ENCODE measurements at regions not wholly inside any gene's neighbourhood (a gene's known extent, or its start where the extent isn't known, plus 50 kb on each side); places are given as distances from the start of the nearest gene placed in this dataset.

- no peak for DNase-seq (ENCODE audit: low read depth, low spot score)
- H3K4me3 ChIP-seq (ENCODE audit: low read length): no peak overlapping the region
Measured at GRCh38 chr21:35366394-35367080, 317.4 kb upstream of the RUNX1 start.

- no peak for DNase-seq (ENCODE audit: low read depth, low spot score)
Measured at GRCh38 chr21:35363458-35363857, 314.4 kb upstream of the RUNX1 start.

GRCh38 chr21:35361988-35362387 lies 312.9 kb upstream of the RUNX1 start:
- DNase-seq (ENCODE audit: low read depth, low spot score): no peak
- H3K4me3 ChIP-seq (ENCODE audit: low read length): no peak overlapping the region

More at GRCh38 chr21:35363458-35363857, 314.4 kb upstream of the RUNX1 start:
- no peak overlapping the region for H3K4me3 ChIP-seq (ENCODE audit: low read length)

- H3K4me3 ChIP-seq (ENCODE audit: low read length): no peak overlapping the region
- no peak for DNase-seq (ENCODE audit: low read depth, low spot score)
Measured at GRCh38 chr21:35360870-35361570, 311.9 kb upstream of the RUNX1 start.

GRCh38 chr21:35359076-35359475 lies 310.0 kb upstream of the RUNX1 start:
- no peak overlapping the region for H3K4me3 ChIP-seq (ENCODE audit: low read length)
- DNase-seq (ENCODE audit: low read depth, low spot score): no peak

GRCh38 chr21:35358008-35358407 lies 308.9 kb upstream of the RUNX1 start:
- no peak for DNase-seq (ENCODE audit: low read depth, low spot score)
- no peak overlapping the region for H3K4me3 ChIP-seq (ENCODE audit: low read length)

- no peak overlapping the region for H3K4me3 ChIP-seq (ENCODE audit: low read length)
- DNase-seq (ENCODE audit: low read depth, low spot score): no peak
Measured at GRCh38 chr21:35357041-35357780, 308.1 kb upstream of the RUNX1 start.

- H3K4me3 ChIP-seq (ENCODE audit: low read length): no peak overlapping the region
- DNase-seq (ENCODE audit: low read depth, low spot score): no peak
Measured at GRCh38 chr21:35354078-35354477, 305.0 kb upstream of the RUNX1 start.

- no peak overlapping the region for H3K4me3 ChIP-seq (ENCODE audit: low read length)
- no peak for DNase-seq (ENCODE audit: low read depth, low spot score)
Measured at GRCh38 chr21:35352793-35353192, 303.7 kb upstream of the RUNX1 start.

GRCh38 chr21:35352066-35352770 lies 303.1 kb upstream of the RUNX1 start:
- no peak overlapping the region for H3K4me3 ChIP-seq (ENCODE audit: low read length)
- DNase-seq (ENCODE audit: low read depth, low spot score): no peak

- no peak for DNase-seq (ENCODE audit: low read depth, low spot score)
- H3K4me3 ChIP-seq (ENCODE audit: low read length): no peak overlapping the region
Measured at GRCh38 chr21:35351434-35351833, 302.3 kb upstream of the RUNX1 start.

GRCh38 chr21:35350965-35351364 lies 301.9 kb upstream of the RUNX1 start:
- no peak for DNase-seq (ENCODE audit: low read depth, low spot score)
- no peak overlapping the region for H3K4me3 ChIP-seq (ENCODE audit: low read length)

- H3K4me3 ChIP-seq (ENCODE audit: low read length): no peak overlapping the region
- DNase-seq (ENCODE audit: low read depth, low spot score): no peak
Measured at GRCh38 chr21:35349376-35350080, 300.4 kb upstream of the RUNX1 start.

GRCh38 chr21:35348686-35349085 lies 299.6 kb upstream of the RUNX1 start:
- no peak overlapping the region for H3K4me3 ChIP-seq (ENCODE audit: low read length)
- no peak for DNase-seq (ENCODE audit: low read depth, low spot score)

- peak; percentile 19 for DNase-seq (ENCODE audit: low read depth, low spot score)
Measured at GRCh38 chr21:35346697-35347096, 297.6 kb upstream of the RUNX1 start.

GRCh38 chr21:35345954-35346353 lies 296.9 kb upstream of the RUNX1 start:
- H3K4me3 ChIP-seq (ENCODE audit: low read length): no peak overlapping the region
- no peak for DNase-seq (ENCODE audit: low read depth, low spot score)

More at GRCh38 chr21:35346697-35347096, 297.6 kb upstream of the RUNX1 start:
- no peak overlapping the region for H3K4me3 ChIP-seq (ENCODE audit: low read length)

- no peak for DNase-seq (ENCODE audit: low read depth, low spot score)
- H3K4me3 ChIP-seq (ENCODE audit: low read length): no peak overlapping the region
Measured at GRCh38 chr21:35344582-35344981, 295.5 kb upstream of the RUNX1 start.

GRCh38 chr21:35343046-35343819 lies 294.1 kb upstream of the RUNX1 start:
- peak; percentile 39 for DNase-seq (ENCODE audit: low read depth, low spot score)
- H3K4me3 ChIP-seq (ENCODE audit: low read length): no peak overlapping the region
